Mucosa of rectum (tissue), 2 donors: ENCODE measurements at regions not wholly inside any gene's neighbourhood (a gene's known extent, or its start where the extent isn't known, plus 50 kb on each side); places are given as distances from the start of the nearest gene placed in this dataset.

Source experiments
- H3K27ac ChIP-seq, 2 donors: one replicate each; pipeline ENCODE4 v1.7.0; 2013; ENCODE audit warnings: inconsistent platforms in 2 of 2, low read depth in 2 of 2, low read length in 2 of 2
- H3K27me3 ChIP-seq, 2 donors: one replicate each; pipeline ENCODE4 v1.7.0; 2013; ENCODE audit warnings: low read length in 2 of 2; ENCODE audit not compliant: control insufficient read depth in 2 of 2, insufficient read depth in 2 of 2
- H3K36me3 ChIP-seq, 2 donors: one replicate each; pipeline ENCODE4 v1.7.0; 2013; ENCODE audit warnings: low read length in 2 of 2; ENCODE audit not compliant: control insufficient read depth in 2 of 2, insufficient read depth in 2 of 2
- H3K4me1 ChIP-seq, 2 donors: one replicate each; pipeline ENCODE4 v1.7.0; 2013; ENCODE audit warnings: low read length in 2 of 2, mild to moderate bottlenecking in 1 of 2; ENCODE audit not compliant: control insufficient read depth in 2 of 2, insufficient read depth in 2 of 2
- H3K4me3 ChIP-seq, 2 donors: one replicate each; pipeline ENCODE4 v1.7.0; 2013; ENCODE audit warnings: low read length in 2 of 2
- H3K9ac ChIP-seq, 2 donors: one replicate each; pipeline ENCODE4 v1.7.0; 2013; ENCODE audit warnings: low read length in 2 of 2, low read depth in 1 of 2, mild to moderate bottlenecking in 1 of 2
- H3K9me3 ChIP-seq, 2 donors: one replicate each; pipeline ENCODE4 v1.7.0; 2013; ENCODE audit warnings: low read length in 2 of 2; ENCODE audit not compliant: control insufficient read depth in 2 of 2
- donor health status: healthy.
- donor health status: Normal muscosa, but diverticular disease.

DNA sequence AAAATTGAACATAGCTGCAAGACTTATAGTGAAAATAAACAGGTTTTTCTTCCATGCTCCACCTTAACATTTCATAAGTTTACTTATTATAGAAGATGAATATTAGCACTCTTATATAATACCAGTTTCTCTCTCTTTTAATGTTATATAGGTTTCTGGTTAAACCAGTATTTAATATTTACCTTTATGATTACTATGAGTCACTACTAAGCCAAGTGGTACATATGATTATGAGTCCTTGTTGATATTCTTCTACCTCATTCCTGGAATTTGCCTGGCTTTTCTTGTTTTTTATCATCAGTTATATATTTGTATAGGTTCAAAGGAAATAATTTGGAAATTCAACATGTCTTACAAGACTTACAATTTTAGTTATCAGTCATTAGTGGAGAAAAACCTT, 89.9 kb upstream of the MAOA start:
- Histone ChIP-seq H3K4me3 (no peak overlapping the region), H3K27ac (no peak overlapping the region)

DNA sequence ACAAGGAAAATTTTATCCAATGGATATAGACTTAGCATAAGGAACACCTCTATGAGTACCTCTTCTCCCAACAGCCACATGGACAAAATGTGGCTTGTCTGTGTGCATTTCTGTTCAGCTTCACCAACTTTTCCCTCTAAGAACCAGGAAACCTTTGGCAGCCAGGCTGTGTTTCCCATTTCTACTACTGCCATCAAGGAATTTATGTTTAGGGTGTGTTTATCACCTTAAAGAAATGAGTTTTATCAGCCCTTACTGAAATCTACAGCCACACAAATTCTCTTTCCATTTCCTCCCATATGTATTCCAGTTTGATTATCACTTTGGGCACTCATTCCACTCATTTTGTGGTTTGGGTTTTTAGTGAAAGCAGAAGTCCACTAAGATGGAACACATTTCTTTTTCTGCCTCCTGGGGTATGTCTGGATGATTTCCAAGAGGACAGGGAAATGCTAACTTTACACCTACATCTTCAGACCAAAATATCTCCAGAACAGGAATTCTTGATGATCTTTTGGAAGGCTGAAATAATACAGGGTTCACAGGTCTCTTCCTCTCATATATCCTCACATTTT, 82.6 kb upstream of the MAOA start:
- no peak overlapping the region for H3K4me3 ChIP-seq
- H3K27ac ChIP-seq: peak overlapping the region; percentile 5 to 65
- no peaks in the 10 kb centered on the region for H3K9me3 ChIP-seq
- H3K4me1 ChIP-seq: peaks cover 0 to 2% of the 10 kb centered on the region in 2 donors
- no peak overlapping the region for H3K9ac ChIP-seq
- no peaks in the 10 kb centered on the region for H3K36me3 ChIP-seq
- H3K27me3 ChIP-seq: peaks cover 0 to 5% of the 10 kb centered on the region in 2 donors

More for the DNA sequence above, 89.9 kb upstream of the MAOA start:
- peaks cover 0 to 3% of the 10 kb centered on the region in 2 donors for H3K27me3 ChIP-seq
- H3K36me3 ChIP-seq: no peaks in the 10 kb centered on the region
- H3K4me1 ChIP-seq: peaks cover 0 to 5% of the 10 kb centered on the region in 2 donors
- no peaks in the 10 kb centered on the region for H3K9me3 ChIP-seq
- no peak overlapping the region for H3K9ac ChIP-seq

GRCh38 chrX:43580621-43581020, 75.5 kb upstream of the MAOA start:
- no peaks in the 10 kb centered on the region for H3K9me3 ChIP-seq
- H3K36me3 ChIP-seq: no peaks in the 10 kb centered on the region
- H3K27ac ChIP-seq: no peak overlapping the region
- no peak overlapping the region for H3K4me3 ChIP-seq
- peaks cover 8% of the 10 kb centered on the region in 2 donors for H3K27me3 ChIP-seq
- H3K9ac ChIP-seq: no peak overlapping the region
- H3K4me1 ChIP-seq: no peaks in the 10 kb centered on the region

DNA sequence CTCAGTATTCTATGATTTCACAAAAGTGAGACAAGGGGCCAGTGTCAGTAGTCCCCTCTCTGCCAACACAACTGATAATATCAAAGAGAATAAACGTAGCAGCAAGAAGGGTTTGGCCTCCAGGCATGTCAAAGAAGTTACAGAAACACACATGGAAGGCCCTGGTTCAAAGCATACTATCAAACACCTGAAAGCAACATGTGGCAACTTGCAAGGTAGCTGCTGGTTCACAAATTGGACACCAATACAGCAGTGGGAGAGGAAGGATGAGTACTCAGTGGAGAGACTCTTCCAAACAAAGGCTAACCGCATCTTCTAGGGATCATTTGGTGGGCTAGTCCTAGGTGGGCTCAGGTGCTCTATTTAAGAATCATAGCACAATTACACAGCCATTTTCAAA, 74.9 kb upstream of the MAOA start:
- no peak overlapping the region for H3K4me3 ChIP-seq
- no peak overlapping the region for H3K27ac ChIP-seq
- H3K9me3 ChIP-seq: no peaks in the 10 kb centered on the region
- peaks cover 8% of the 10 kb centered on the region in 2 donors for H3K27me3 ChIP-seq
- no peak overlapping the region for H3K9ac ChIP-seq
- H3K36me3 ChIP-seq: no peaks in the 10 kb centered on the region
- no peaks in the 10 kb centered on the region for H3K4me1 ChIP-seq

DNA sequence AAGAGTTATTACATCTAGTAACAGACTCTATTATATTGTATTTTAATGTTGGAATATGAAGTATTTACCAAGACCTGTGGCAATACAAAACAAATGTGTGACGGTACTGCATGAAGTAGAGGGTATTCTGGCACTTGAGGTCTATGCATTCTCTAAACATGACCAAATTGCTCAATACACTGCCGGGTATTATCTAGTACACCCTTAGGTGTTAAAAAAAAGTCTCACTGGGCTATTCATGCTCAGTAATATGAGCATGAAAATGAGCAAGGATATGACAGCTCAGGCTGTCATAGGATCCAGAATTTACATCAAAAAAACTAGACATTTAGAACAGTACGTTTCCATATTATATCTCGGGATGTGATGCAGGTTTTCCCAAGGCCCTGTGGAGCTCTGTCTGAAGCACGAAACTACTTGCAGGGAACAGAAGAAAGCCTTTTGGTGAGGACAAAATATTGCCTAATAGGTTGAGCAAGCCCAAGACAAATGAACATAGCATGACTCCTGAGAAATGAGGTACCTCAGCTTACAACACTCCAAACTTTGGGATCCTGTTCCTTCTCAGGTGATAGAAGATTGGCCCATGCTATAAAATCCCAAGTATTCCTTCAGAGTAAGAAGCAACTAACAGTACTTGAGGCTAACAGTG, 74.1 kb upstream of the MAOA start:
- peaks cover 5 to 8% of the 10 kb centered on the region in 2 donors for H3K27me3 ChIP-seq
- H3K9ac ChIP-seq: no peak overlapping the region
- no peaks in the 10 kb centered on the region for H3K36me3 ChIP-seq
- H3K9me3 ChIP-seq: no peaks in the 10 kb centered on the region
- H3K4me3 ChIP-seq: no peak overlapping the region
- no peak overlapping the region for H3K27ac ChIP-seq
- H3K4me1 ChIP-seq: peaks cover 0 to under 1% of the 10 kb centered on the region in 2 donors

DNA sequence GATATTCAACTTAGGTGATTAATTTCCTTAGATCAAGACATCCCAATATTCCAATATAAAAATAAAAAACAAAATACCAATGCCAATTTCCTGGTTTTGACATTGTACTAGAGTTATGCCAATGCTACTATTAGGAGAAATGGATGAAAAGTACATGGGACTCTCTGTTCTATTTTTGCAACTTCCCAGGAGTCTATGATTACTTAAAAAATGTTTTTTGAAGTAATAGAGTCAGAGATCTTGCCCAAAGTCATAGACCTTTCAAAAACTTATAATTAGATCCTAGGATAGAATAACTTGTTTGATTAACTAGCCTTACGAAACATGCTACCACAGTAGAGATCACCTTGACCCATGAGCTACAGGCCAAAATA, 73.6 kb upstream of the MAOA start:
- H3K27ac ChIP-seq: no peak overlapping the region
- H3K27me3 ChIP-seq: peaks cover 5 to 8% of the 10 kb centered on the region in 2 donors
- peaks cover 0 to 4% of the 10 kb centered on the region in 2 donors for H3K4me1 ChIP-seq
- H3K36me3 ChIP-seq: no peaks in the 10 kb centered on the region
- H3K9me3 ChIP-seq: no peaks in the 10 kb centered on the region
- H3K4me3 ChIP-seq: no peak overlapping the region
- no peak overlapping the region for H3K9ac ChIP-seq

DNA sequence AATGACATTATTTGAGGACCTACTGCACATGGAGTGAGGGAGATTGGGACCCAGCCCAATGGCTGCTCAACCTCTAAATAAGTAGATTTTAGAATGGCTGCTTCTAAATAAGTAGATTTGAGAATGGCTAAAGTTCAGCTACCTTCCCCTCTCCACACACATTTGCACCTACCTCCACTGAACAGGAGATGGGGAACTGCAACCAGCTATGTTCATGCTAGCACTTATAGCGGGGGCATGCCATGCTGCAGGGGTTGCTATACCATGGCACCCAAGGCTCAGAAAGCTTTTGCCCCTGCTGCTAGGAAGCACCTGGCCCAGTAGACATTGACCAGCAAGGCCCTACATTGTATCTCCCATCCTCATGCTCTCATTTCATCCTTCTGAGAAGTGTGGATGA, 70.2 kb upstream of the MAOA start:
- Histone ChIP-seq H3K9ac (no peak overlapping the region), H3K27me3 (peaks cover 0 to 3% of the 10 kb centered on the region in 2 donors), H3K4me1 (peaks cover 0 to 11% of the 10 kb centered on the region in 2 donors), H3K9me3 (no peaks in the 10 kb centered on the region), H3K27ac (peak overlapping the region; percentile 65 to 73), H3K4me3 (no peak overlapping the region), H3K36me3 (no peaks in the 10 kb centered on the region)

DNA sequence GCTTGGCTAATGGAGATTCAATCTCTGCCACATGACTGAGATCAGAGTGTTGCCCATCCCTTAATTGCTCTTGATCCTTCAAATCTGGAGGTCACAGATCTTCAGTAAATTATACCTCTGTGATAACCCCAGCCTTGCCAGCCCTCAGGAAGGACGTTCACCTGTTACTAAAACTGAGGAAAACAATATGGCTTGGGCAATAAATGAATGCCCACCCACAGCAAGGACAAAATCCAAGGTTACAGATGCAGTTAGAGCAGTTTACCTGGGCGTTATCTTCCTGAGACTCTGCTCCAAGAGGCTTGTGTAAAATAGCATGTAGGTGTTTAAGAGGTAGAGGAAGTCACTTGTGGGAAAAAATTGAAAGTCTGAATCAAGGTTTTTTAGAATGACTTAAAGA, 69.3 kb upstream of the MAOA start:
- H3K9ac ChIP-seq: no peak overlapping the region
- no peaks in the 10 kb centered on the region for H3K9me3 ChIP-seq
- H3K36me3 ChIP-seq: no peaks in the 10 kb centered on the region
- no peak overlapping the region for H3K4me3 ChIP-seq
- peak overlapping the region; percentile 65 to 73 for H3K27ac ChIP-seq
- no peaks in the 10 kb centered on the region for H3K27me3 ChIP-seq
- H3K4me1 ChIP-seq: peaks cover 0 to 11% of the 10 kb centered on the region in 2 donors

DNA sequence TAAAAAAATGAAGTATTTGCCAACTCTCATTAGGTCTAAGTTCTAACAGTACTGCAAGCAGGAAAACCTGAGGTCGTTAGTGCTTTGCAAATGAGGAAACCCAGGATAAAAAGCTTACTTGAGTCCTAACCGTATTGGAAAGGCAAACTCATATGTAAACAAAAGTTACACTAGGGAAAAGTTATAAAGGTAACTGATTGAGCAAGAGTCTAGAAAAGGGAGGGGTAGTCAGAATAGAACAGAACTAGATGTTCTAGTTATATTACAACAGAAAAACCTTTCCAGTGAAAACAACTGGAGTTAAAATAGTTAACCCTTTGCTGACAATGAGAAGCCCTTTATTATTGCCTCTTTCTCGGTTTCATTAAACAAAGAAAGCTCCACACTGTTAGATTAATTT, 66.4 kb upstream of the MAOA start:
- Histone ChIP-seq H3K27me3 (no peaks in the 10 kb centered on the region), H3K9ac (no peak overlapping the region), H3K4me1 (peaks cover 0 to 11% of the 10 kb centered on the region in 2 donors), H3K9me3 (no peaks in the 10 kb centered on the region), H3K36me3 (no peaks in the 10 kb centered on the region), H3K4me3 (no peak overlapping the region), H3K27ac (peak overlapping the region; percentile 16 to 72)

- H3K36me3 ChIP-seq: no peaks in the 10 kb centered on the region
- peak overlapping the region; percentile 16 to 72 for H3K27ac ChIP-seq
- no peaks in the 10 kb centered on the region for H3K9me3 ChIP-seq
- H3K9ac ChIP-seq: peak overlapping the region in 1 of 2 donors; percentile 29
- no peaks in the 10 kb centered on the region for H3K27me3 ChIP-seq
- H3K4me3 ChIP-seq: no peak overlapping the region
- peaks cover 0 to 11% of the 10 kb centered on the region in 2 donors for H3K4me1 ChIP-seq
Measured at GRCh38 chrX:43590150-43590549, 65.9 kb upstream of the MAOA start.
